ENCODE measurements at regions not wholly inside any gene's neighbourhood (a gene's known extent, or its start where the extent isn't known, plus 50 kb on each side); places are given as distances from the start of the nearest gene placed in this dataset.

- Mint-ChIP-seq H3K36me3 (no peaks in the 10 kb centered on the region), H3K9me3 (no peaks in the 10 kb centered on the region), H3K4me3 (no peak overlapping the region), H3K27me3 (peaks cover 0 to 4% of the 10 kb centered on the region in 2 donors), H3K27ac (no peak overlapping the region), H3K4me1 (peaks cover 0 to 1% (median 0%) of the 10 kb centered on the region in 4 donors)
- intact Hi-C loops (cut with micrococcal nuclease), result no loop called here
- H3K36me3 ChIP-seq (ENCODE audit: insufficient read depth, low read length), result no peaks in the 10 kb centered on the region
- DNase-seq, result no peak
- ChIA-PET CTCF (ENCODE audit: partially characterized antibody) (no interaction called here), POLR2A (ENCODE audit: partially characterized antibody) (no interaction called here)
- H3K27ac ChIP-seq (ENCODE audit: low read depth, low read length), result no peak overlapping the region
- no peaks in the 10 kb centered on the region for H3K27me3 ChIP-seq (ENCODE audit: insufficient read depth, low read length)
- no peaks in the 10 kb centered on the region for H3K9me3 ChIP-seq (ENCODE audit: control insufficient read depth in 1 of 2, low read length in 2 of 2)
- H3K4me3 ChIP-seq (ENCODE audit: low read length in 2 of 2), result no peak overlapping the region
- H3K4me1 ChIP-seq (ENCODE audit: insufficient read depth, low read length), result no peaks in the 10 kb centered on the region
Measured at GRCh38 chr12:75877763-75878621, 153.6 kb downstream of the PHLDA1 start.

GRCh38 chr12:75876832-75877762, 154.5 kb downstream of the PHLDA1 start:
- ChIA-PET CTCF (ENCODE audit: partially characterized antibody) (no interaction called here), POLR2A (ENCODE audit: partially characterized antibody) (no interaction called here)
- DNase-seq, result no peak
- intact Hi-C loops (cut with micrococcal nuclease), result no loop called here
- Histone ChIP-seq H3K4me3 (ENCODE audit: low read length in 2 of 2) (no peak overlapping the region), H3K9me3 (ENCODE audit: control insufficient read depth in 1 of 2, low read length in 2 of 2) (no peaks in the 10 kb centered on the region), H3K36me3 (ENCODE audit: insufficient read depth, low read length) (no peaks in the 10 kb centered on the region), H3K4me1 (ENCODE audit: insufficient read depth, low read length) (no peaks in the 10 kb centered on the region), H3K27ac (ENCODE audit: low read depth, low read length) (no peak overlapping the region), H3K27me3 (ENCODE audit: insufficient read depth, low read length) (no peaks in the 10 kb centered on the region)
- H3K27ac Mint-ChIP-seq, result no peak overlapping the region
- H3K4me1 Mint-ChIP-seq, result peaks cover 0 to 1% (median 0%) of the 10 kb centered on the region in 4 donors
- H3K9me3 Mint-ChIP-seq, result no peaks in the 10 kb centered on the region
- H3K27me3 Mint-ChIP-seq, result peaks cover 0 to 6% of the 10 kb centered on the region in 2 donors
- no peaks in the 10 kb centered on the region for H3K36me3 Mint-ChIP-seq
- H3K4me3 Mint-ChIP-seq, result no peak overlapping the region

GRCh38 chr12:75874441-75874840, 157.1 kb downstream of the PHLDA1 start:
- POLR2A ChIA-PET (ENCODE audit: partially characterized antibody), result no interaction called here
- CTCF ChIA-PET (ENCODE audit: partially characterized antibody), result no interaction called here
- Histone ChIP-seq H3K4me3 (ENCODE audit: low read length in 2 of 2) (no peak overlapping the region), H3K4me1 (ENCODE audit: insufficient read depth, low read length) (no peaks in the 10 kb centered on the region), H3K9me3 (ENCODE audit: control insufficient read depth in 1 of 2, low read length in 2 of 2) (no peaks in the 10 kb centered on the region), H3K27ac (ENCODE audit: low read depth, low read length) (no peak overlapping the region), H3K27me3 (ENCODE audit: insufficient read depth, low read length) (no peaks in the 10 kb centered on the region), H3K36me3 (ENCODE audit: insufficient read depth, low read length) (no peaks in the 10 kb centered on the region)
- Mint-ChIP-seq H3K9me3 (no peaks in the 10 kb centered on the region), H3K4me1 (peaks cover 0 to 1% (median 0%) of the 10 kb centered on the region in 4 donors), H3K27ac (no peak overlapping the region), H3K4me3 (no peak overlapping the region), H3K27me3 (peaks cover 0 to 6% of the 10 kb centered on the region in 2 donors), H3K36me3 (no peaks in the 10 kb centered on the region)
- DNase-seq, result no peak
- intact Hi-C loops (cut with micrococcal nuclease), result no loop called here

DNA sequence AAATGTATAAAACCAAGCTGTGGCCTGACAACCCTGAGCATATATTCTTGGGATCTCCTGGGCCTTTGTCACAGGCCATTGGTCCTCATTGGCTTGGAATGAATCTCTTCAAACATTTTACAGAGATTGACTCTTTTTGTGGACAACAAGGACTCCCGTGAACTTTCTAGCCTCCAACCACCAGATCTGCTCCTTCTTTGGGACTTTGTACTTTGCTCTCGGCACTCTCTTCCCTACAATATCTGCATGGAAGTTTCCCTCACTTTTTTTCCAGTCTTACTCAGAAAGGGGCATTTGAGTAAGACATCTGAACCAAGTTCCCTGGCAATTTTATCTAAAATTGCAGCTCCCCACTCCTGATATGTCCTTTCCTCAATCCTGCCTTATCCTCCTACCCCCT, 158.8 kb downstream of the PHLDA1 start:
- Mint-ChIP-seq H3K4me3 (no peak overlapping the region), H3K4me1 (no peaks in the 10 kb centered on the region), H3K27me3 (peaks cover 0 to 6% of the 10 kb centered on the region in 2 donors), H3K9me3 (peaks cover 0 to 2% (median 0%) of the 10 kb centered on the region in 8 donors), H3K27ac (no peak overlapping the region), H3K36me3 (no peaks in the 10 kb centered on the region)
- no peaks in the 10 kb centered on the region for H3K9me3 ChIP-seq (ENCODE audit: control insufficient read depth in 1 of 2, low read length in 2 of 2)
- H3K27ac ChIP-seq (ENCODE audit: low read depth, low read length), result no peak overlapping the region
- H3K4me1 ChIP-seq (ENCODE audit: insufficient read depth, low read length), result no peaks in the 10 kb centered on the region
- no peak for DNase-seq
- no peak overlapping the region for H3K4me3 ChIP-seq (ENCODE audit: low read length in 2 of 2)
- H3K36me3 ChIP-seq (ENCODE audit: insufficient read depth, low read length), result no peaks in the 10 kb centered on the region
- no peaks in the 10 kb centered on the region for H3K27me3 ChIP-seq (ENCODE audit: insufficient read depth, low read length)
- intact Hi-C loops (cut with micrococcal nuclease), result no loop called here
- ChIA-PET CTCF (ENCODE audit: partially characterized antibody) (no interaction called here), POLR2A (ENCODE audit: partially characterized antibody) (no interaction called here)

GRCh38 chr12:75870878-75871277, 160.7 kb downstream of the PHLDA1 start:
- H3K9me3 ChIP-seq (ENCODE audit: control insufficient read depth in 1 of 2, low read length in 2 of 2), result no peaks in the 10 kb centered on the region
- ChIA-PET CTCF (ENCODE audit: partially characterized antibody) (no interaction called here), POLR2A (ENCODE audit: partially characterized antibody) (interaction anchor here (1.1 kb wide), 1 partner anchor 161 kb away, joined by 3 read pairs; the partner anchor contains the start of gene PHLDA1)
- Mint-ChIP-seq H3K9me3 (peaks cover 0 to 6% (median 0%) of the 10 kb centered on the region in 8 donors), H3K4me1 (peaks cover 0 to 1% (median 0%) of the 10 kb centered on the region in 4 donors), H3K4me3 (no peak overlapping the region), H3K27ac (no peak overlapping the region), H3K36me3 (no peaks in the 10 kb centered on the region), H3K27me3 (peaks cover 0 to 6% of the 10 kb centered on the region in 2 donors)
- H3K4me1 ChIP-seq (ENCODE audit: insufficient read depth, low read length), result no peaks in the 10 kb centered on the region
- no peaks in the 10 kb centered on the region for H3K36me3 ChIP-seq (ENCODE audit: insufficient read depth, low read length)
- H3K27ac ChIP-seq (ENCODE audit: low read depth, low read length), result no peak overlapping the region
- DNase-seq, result no peak
- H3K4me3 ChIP-seq (ENCODE audit: low read length in 2 of 2), result no peak overlapping the region
- intact Hi-C loops (cut with micrococcal nuclease), result no loop called here
- H3K27me3 ChIP-seq (ENCODE audit: insufficient read depth, low read length), result no peaks in the 10 kb centered on the region

DNA sequence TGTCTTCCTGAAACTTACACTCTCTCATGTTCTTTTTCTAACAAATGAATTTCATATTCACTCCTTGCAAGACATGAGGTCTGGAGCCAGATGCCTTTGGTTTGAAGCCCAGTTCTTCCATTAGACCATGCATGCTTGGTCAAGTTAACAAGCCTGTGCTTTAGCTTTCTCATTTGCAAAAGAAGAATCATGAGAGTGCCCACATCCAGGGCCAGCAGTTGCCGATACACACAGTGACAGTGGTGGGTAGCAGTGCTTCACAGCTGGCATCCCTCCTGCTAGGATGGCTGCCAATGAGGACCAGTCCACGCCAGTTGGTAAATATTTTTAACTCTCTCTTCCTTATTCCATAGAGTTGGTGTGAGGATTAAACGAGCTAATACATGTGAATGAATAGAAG, 163.1 kb downstream of the PHLDA1 start:
- Mint-ChIP-seq H3K36me3 (no peaks in the 10 kb centered on the region), H3K9me3 (peaks cover 0 to 6% (median 0%) of the 10 kb centered on the region in 8 donors), H3K27ac (no peak overlapping the region), H3K4me1 (peaks cover 0 to 1% (median 0%) of the 10 kb centered on the region in 4 donors), H3K27me3 (peaks cover 0 to 3% of the 10 kb centered on the region in 2 donors), H3K4me3 (no peak overlapping the region)
- Histone ChIP-seq H3K27me3 (ENCODE audit: insufficient read depth, low read length) (no peaks in the 10 kb centered on the region), H3K4me3 (ENCODE audit: low read length in 2 of 2) (no peak overlapping the region), H3K36me3 (ENCODE audit: insufficient read depth, low read length) (no peaks in the 10 kb centered on the region), H3K9me3 (ENCODE audit: control insufficient read depth in 1 of 2, low read length in 2 of 2) (no peaks in the 10 kb centered on the region), H3K4me1 (ENCODE audit: insufficient read depth, low read length) (no peaks in the 10 kb centered on the region), H3K27ac (ENCODE audit: low read depth, low read length) (no peak overlapping the region)
- intact Hi-C loops (cut with micrococcal nuclease), result no loop called here
- ChIA-PET CTCF (ENCODE audit: partially characterized antibody) (no interaction called here), POLR2A (ENCODE audit: partially characterized antibody) (no interaction called here)
- no peak for DNase-seq

- intact Hi-C loops (cut with micrococcal nuclease), result no loop called here
- H3K36me3 Mint-ChIP-seq, result no peaks in the 10 kb centered on the region
- H3K9me3 Mint-ChIP-seq, result peaks cover 0 to 6% (median 0%) of the 10 kb centered on the region in 8 donors
- Histone ChIP-seq H3K36me3 (ENCODE audit: insufficient read depth, low read length) (no peaks in the 10 kb centered on the region), H3K27ac (ENCODE audit: low read depth, low read length) (no peak overlapping the region), H3K9me3 (ENCODE audit: control insufficient read depth in 1 of 2, low read length in 2 of 2) (no peaks in the 10 kb centered on the region), H3K27me3 (ENCODE audit: insufficient read depth, low read length) (no peaks in the 10 kb centered on the region), H3K4me3 (ENCODE audit: low read length in 2 of 2) (no peak overlapping the region), H3K4me1 (ENCODE audit: insufficient read depth, low read length) (no peaks in the 10 kb centered on the region)
- H3K27ac Mint-ChIP-seq, result no peak overlapping the region
- no peak for DNase-seq
- peaks cover 0 to 1% (median 0%) of the 10 kb centered on the region in 4 donors for H3K4me1 Mint-ChIP-seq
- POLR2A ChIA-PET (ENCODE audit: partially characterized antibody), result no interaction called here
- H3K4me3 Mint-ChIP-seq, result no peak overlapping the region
- no peaks in the 10 kb centered on the region for H3K27me3 Mint-ChIP-seq
- CTCF ChIA-PET (ENCODE audit: partially characterized antibody), result no interaction called here
Measured at GRCh38 chr12:75865315-75865714, 166.3 kb downstream of the PHLDA1 start.
